PC-3 (cell line): ENCODE measurements at regions not wholly inside any gene's neighbourhood (a gene's known extent, or its start where the extent isn't known, plus 50 kb on each side); places are given as distances from the start of the nearest gene placed in this dataset.

Experiments used
- ATAC-seq: fragments of 200-7000 bp; cut with Tn5 transposase; 2 replicates; pipeline ENCODE4 v1.9.1; 2020; ENCODE audit warnings: mild to moderate bottlenecking, moderate library complexity
- BruUV-seq: library from RNA; stranded (reverse); fragments of 400-500 nt; replicated peaks from 2 replicates; lab custom pipeline; 2021; lab: Mats Ljungman, UMichigan
- CTCF ChIA-PET: fragments of 300-600 bp; sonication (Branson Sonifier 250); formaldehyde crosslinking; loops from one replicate; lab custom pipeline; 2022; ENCODE audit warnings: antibody characterized with exemption; lab: Charles Lee
- POLR2A ChIA-PET: fragments of 300-600 bp; sonication (Branson Sonifier 250); formaldehyde crosslinking; loops from one replicate; lab custom pipeline; 2022; ENCODE audit warnings: antibody characterized with exemption; ENCODE audit not compliant: unreplicated experiment; lab: Charles Lee
- DNase-seq: peaks from one replicate; pipeline ENCODE4 v3.0.0-alpha.2; 2015
- H2AFZ ChIP-seq: fragments of 300-600 bp; sonication (generic); 2 replicates; pipeline ENCODE4 v1.6.0; 2016; ENCODE audit warnings: antibody characterized with exemption, low read length
- H3F3A ChIP-seq: fragments of 300-600 bp; sonication (generic); one replicate; pipeline ENCODE4 v1.6.0; 2017; ENCODE audit warnings: antibody characterized with exemption, low read length, control low read depth, mild to moderate bottlenecking; ENCODE audit not compliant: unreplicated experiment
- H3K27ac ChIP-seq: fragments of 300-600 bp; sonication (generic); 2 replicates; pipeline ENCODE4 v1.5.1; 2016; ENCODE audit warnings: mild to moderate bottlenecking, low read length
- H3K27me3 ChIP-seq: fragments of 300-600 bp; sonication (generic); 2 replicates; pipeline ENCODE4 v1.6.1; 2016; ENCODE audit warnings: low read length, mixed read lengths
- H3K36me3 ChIP-seq: fragments of 300-600 bp; sonication (generic); 2 replicates; pipeline ENCODE4 v1.6.1; 2016; ENCODE audit warnings: low read depth, mixed run types, low read length, mixed read lengths
- H3K4me1 ChIP-seq: fragments of 300-600 bp; sonication (generic); 2 replicates; pipeline ENCODE4 v1.5.1; 2016; ENCODE audit warnings: low read length; ENCODE audit not compliant: insufficient read depth
- H3K4me2 ChIP-seq: fragments of 300-600 bp; sonication (generic); 2 replicates; pipeline ENCODE4 v1.6.0; 2016; ENCODE audit warnings: low read length
- H3K4me3 ChIP-seq: fragments of 300-600 bp; sonication (generic); 2 replicates; pipeline ENCODE4 v1.5.1; 2016; ENCODE audit warnings: mild to moderate bottlenecking, low read length, mixed read lengths
- H3K79me2 ChIP-seq: fragments of 300-600 bp; sonication (generic); 2 replicates; pipeline ENCODE4 v1.6.1; 2017; ENCODE audit warnings: low read length, mixed read lengths
- H3K9ac ChIP-seq: fragments of 300-600 bp; sonication (generic); 2 replicates; pipeline ENCODE4 v1.6.0; 2016; ENCODE audit warnings: mild to moderate bottlenecking, low read length
- H3K9me2 ChIP-seq: fragments of 300-600 bp; sonication (generic); replicated peaks from 2 replicates; pipeline ENCODE4 v1.6.1; 2016; ENCODE audit warnings: mixed run types, low read length, mixed read lengths
- H3K9me3 ChIP-seq: fragments of 300-600 bp; sonication (generic); 2 replicates; pipeline ENCODE4 v1.6.1; 2016; ENCODE audit warnings: low read length, mixed read lengths
- H4K20me1 ChIP-seq: fragments of 300-600 bp; sonication (generic); 2 replicates; pipeline ENCODE4 v1.6.1; 2016; ENCODE audit warnings: low read length, mixed read lengths
- CTCF ChIP-seq: fragments of 300-600 bp; sonication (generic); conservative IDR thresholded peaks from 2 replicates; pipeline ENCODE4 v1.5.1; 2017; ENCODE audit warnings: antibody characterized with exemption, low read depth, mild to moderate bottlenecking, low read length
- EZH2 ChIP-seq: fragments of 300-600 bp; sonication (generic); IDR thresholded peaks from one replicate; pipeline ENCODE4 v1.6.1; 2017; ENCODE audit warnings: antibody characterized with exemption, mild to moderate bottlenecking, low read length; ENCODE audit not compliant: unreplicated experiment
- EZH2phosphoT487 ChIP-seq: fragments of 300-600 bp; sonication (generic); IDR thresholded peaks from 2 replicates; pipeline ENCODE4 v1.6.1; 2018; ENCODE audit warnings: mild to moderate bottlenecking, antibody characterized with exemption, low read length, borderline replicate concordance
- intact Hi-C: fragments of 100-400 bp; cut with micrococcal nuclease; formaldehyde crosslinking; loops from 2 replicates; pipeline ENCODE4 v1.9.0; 2023

GRCh38 chr5:167307042-167307441, 984.4 kb upstream of the WWC1 start:
- H3K9me2 ChIP-seq: no peaks in the 10 kb centered on the region
- H3K4me1 ChIP-seq: no peaks in the 10 kb centered on the region
- H3K9me3 ChIP-seq: no peaks in the 10 kb centered on the region
- no peaks in the 10 kb centered on the region for H4K20me1 ChIP-seq
- intact Hi-C loops: no loop called here
- no peaks in the 10 kb centered on the region for H3K79me2 ChIP-seq
- BruUV-seq: no TSS peak
- ATAC-seq (no peak), DNase-seq (no peak)
- H3F3A ChIP-seq: no peaks in the 10 kb centered on the region
- H2AFZ ChIP-seq: no peak overlapping the region
- H3K27ac ChIP-seq: no peak overlapping the region
- CTCF ChIA-PET: no interaction called here
- H3K36me3 ChIP-seq: no peaks in the 10 kb centered on the region
- no peak overlapping the region for H3K4me3 ChIP-seq
- POLR2A ChIA-PET: no interaction called here
- H3K27me3 ChIP-seq: peaks cover 43% of the 10 kb centered on the region
- no peak overlapping the region for H3K9ac ChIP-seq
- H3K4me2 ChIP-seq: no peak overlapping the region
- TF ChIP-seq EZH2: no peak

GRCh38 chr5:167308466-167308865, 983.0 kb upstream of the WWC1 start:
- POLR2A ChIA-PET: no interaction called here
- CTCF ChIA-PET: no interaction called here
- TF ChIP-seq CTCF: no peak
- no peak for TF ChIP-seq EZH2phosphoT487
- peaks cover 43% of the 10 kb centered on the region for H3K27me3 ChIP-seq
- no peaks in the 10 kb centered on the region for H3K36me3 ChIP-seq
- no peaks in the 10 kb centered on the region for H3K9me2 ChIP-seq
- BruUV-seq: no TSS peak
- no peak overlapping the region for H3K9ac ChIP-seq
- H4K20me1 ChIP-seq: no peaks in the 10 kb centered on the region
- no peaks in the 10 kb centered on the region for H3K79me2 ChIP-seq
- H2AFZ ChIP-seq: no peak overlapping the region
- DNase-seq (no peak), ATAC-seq (no peak)
- H3K4me2 ChIP-seq: no peak overlapping the region
- no peak overlapping the region for H3K27ac ChIP-seq
- intact Hi-C loops: no loop called here
- H3K4me1 ChIP-seq: no peaks in the 10 kb centered on the region
- no peaks in the 10 kb centered on the region for H3K9me3 ChIP-seq
- no peaks in the 10 kb centered on the region for H3F3A ChIP-seq
- H3K4me3 ChIP-seq: no peak overlapping the region

- Histone ChIP-seq H3K4me1 (no peaks in the 10 kb centered on the region), H2AFZ (no peak overlapping the region), H3K9me2 (no peaks in the 10 kb centered on the region), H3F3A (no peaks in the 10 kb centered on the region), H3K4me2 (no peak overlapping the region), H3K4me3 (no peak overlapping the region), H3K27me3 (peaks cover 32% of the 10 kb centered on the region), H3K36me3 (no peaks in the 10 kb centered on the region), H3K9ac (no peak overlapping the region), H4K20me1 (no peaks in the 10 kb centered on the region), H3K27ac (no peak overlapping the region), H3K79me2 (no peaks in the 10 kb centered on the region), H3K9me3 (no peaks in the 10 kb centered on the region)
- DNase-seq (no peak), ATAC-seq (no peak)
- ChIA-PET POLR2A (no interaction called here), CTCF (no interaction called here)
- no peak for TF ChIP-seq EZH2
- no peak for TF ChIP-seq CTCF
- TF ChIP-seq EZH2phosphoT487: no peak
- intact Hi-C loops: no loop called here
- BruUV-seq: no TSS peak
These were observed 981.4 kb upstream of the WWC1 start for GRCh38 chr5:167309941-167310517.
